ENCODE measurements at regions not wholly inside any gene's neighbourhood (a gene's known extent, or its start where the extent isn't known, plus 50 kb on each side); places are given as distances from the start of the nearest gene placed in this dataset.

- DNase-seq (ENCODE audit: low spot score), result no peak
Measured at GRCh38 chr10:35728341-35728740, 86.2 kb upstream of the FZD8 start.

GRCh38 chr10:35726846-35727245 lies 84.8 kb upstream of the FZD8 start:
- no peak for DNase-seq (ENCODE audit: low spot score)

- no peak for DNase-seq (ENCODE audit: low spot score)
Measured at GRCh38 chr10:35723992-35724391, 81.9 kb upstream of the FZD8 start.

- DNase-seq (ENCODE audit: low spot score), result no peak
Measured at GRCh38 chr10:35723059-35723458, 81.0 kb upstream of the FZD8 start.

GRCh38 chr10:35722636-35723035 lies 80.5 kb upstream of the FZD8 start:
- no peak for DNase-seq (ENCODE audit: low spot score)

GRCh38 chr10:35722226-35722625 lies 80.1 kb upstream of the FZD8 start:
- no peak for DNase-seq (ENCODE audit: low spot score)

GRCh38 chr10:35720366-35720765 lies 78.3 kb upstream of the FZD8 start:
- no peak for DNase-seq (ENCODE audit: low spot score)

- DNase-seq (ENCODE audit: low spot score), result no peak
Measured at GRCh38 chr10:35716776-35717175, 74.7 kb upstream of the FZD8 start.

- DNase-seq (ENCODE audit: low spot score), result no peak
Measured at GRCh38 chr10:35712486-35712885, 70.4 kb upstream of the FZD8 start.

GRCh38 chr10:35711615-35712411 lies 69.7 kb upstream of the FZD8 start:
- no peak for DNase-seq (ENCODE audit: low spot score)

GRCh38 chr10:35707642-35708425 lies 65.7 kb upstream of the FZD8 start:
- no peak for DNase-seq (ENCODE audit: low spot score)

- no peak for DNase-seq (ENCODE audit: low spot score)
Measured at GRCh38 chr10:35706959-35707358, 64.9 kb upstream of the FZD8 start.

GRCh38 chr10:35705671-35706070 lies 63.6 kb upstream of the FZD8 start:
- DNase-seq (ENCODE audit: low spot score), result no peak

GRCh38 chr10:35705051-35705450 lies 63.0 kb upstream of the FZD8 start:
- no peak for DNase-seq (ENCODE audit: low spot score)

- DNase-seq (ENCODE audit: low spot score), result no peak
Measured at GRCh38 chr10:35704401-35704800, 62.3 kb upstream of the FZD8 start.

GRCh38 chr10:35700487-35700882 lies 58.4 kb upstream of the FZD8 start:
- DNase-seq (ENCODE audit: low spot score), result no peak

- DNase-seq (ENCODE audit: low spot score), result no peak
Measured at GRCh38 chr10:35699848-35700486, 57.9 kb upstream of the FZD8 start.

GRCh38 chr10:35696392-35697287 lies 54.5 kb upstream of the FZD8 start:
- no peak for DNase-seq (ENCODE audit: low spot score)

GRCh38 chr10:35693800-35694199 lies 51.7 kb upstream of the FZD8 start:
- DNase-seq (ENCODE audit: low spot score), result no peak

All from NAMALWA (cell line).